GM23338 (cell line): ENCODE measurements at regions not wholly inside any gene's neighbourhood (a gene's known extent, or its start where the extent isn't known, plus 50 kb on each side); places are given as distances from the start of the nearest gene placed in this dataset.

Experiments
- ATAC-seq: fragments of 200-7000 bp; cut with Tn5 transposase; 3 replicates; pipeline ENCODE4 v1.9.1; 2020
- DNase-seq: peaks from one replicate; pipeline ENCODE4 v3.0.0-alpha.2; 2015; ENCODE audit warnings: low spot score
- H2AFZ ChIP-seq: fragments of 200-600 bp; sonication (generic); 2 replicates; pipeline ENCODE4 v1.8.0; 2016; ENCODE audit warnings: antibody characterized with exemption, mild to moderate bottlenecking, moderate library complexity
- H3F3A ChIP-seq: fragments of 200-600 bp; sonication (generic); replicated peaks from 2 replicates; pipeline ENCODE4 v1.8.0; 2017; ENCODE audit warnings: antibody characterized with exemption, mixed run types, low read depth
- H3K27ac ChIP-seq: fragments of 200-600 bp; sonication (generic); 2 replicates; pipeline ENCODE4 v1.6.1; 2016; ENCODE audit warnings: low read depth
- H3K27me3 ChIP-seq: fragments of 200-600 bp; sonication (generic); 2 replicates; pipeline ENCODE4 v1.8.0; 2016; ENCODE audit warnings: mild to moderate bottlenecking, mixed run types, moderate library complexity; ENCODE audit not compliant: insufficient read depth
- H3K36me3 ChIP-seq: fragments of 200-600 bp; sonication (generic); 2 replicates; pipeline ENCODE4 v1.8.0; 2016; ENCODE audit warnings: mild to moderate bottlenecking; ENCODE audit not compliant: insufficient read depth
- H3K4me1 ChIP-seq: fragments of 200-600 bp; sonication (generic); 2 replicates; pipeline ENCODE4 v1.8.0; 2016; ENCODE audit warnings: mild to moderate bottlenecking, moderate library complexity; ENCODE audit not compliant: insufficient read depth
- H3K4me2 ChIP-seq: fragments of 200-600 bp; sonication (generic); 2 replicates; pipeline ENCODE4 v1.7.1; 2017; ENCODE audit warnings: mixed run types
- H3K4me3 ChIP-seq: fragments of 200-600 bp; sonication (generic); 2 replicates; pipeline ENCODE4 v1.6.1; 2016; ENCODE audit warnings: mixed run types
- H3K79me2 ChIP-seq: fragments of 200-600 bp; sonication (generic); replicated peaks from 2 replicates; pipeline ENCODE4 v1.8.0; 2017; ENCODE audit warnings: mild to moderate bottlenecking; ENCODE audit not compliant: insufficient read depth
- H3K9me2 ChIP-seq: fragments of 200-600 bp; sonication (generic); 2 replicates; pipeline ENCODE4 v1.8.0; 2017; ENCODE audit not compliant: insufficient read depth
- H4K20me1 ChIP-seq: fragments of 200-600 bp; sonication (generic); replicated peaks from 2 replicates; pipeline ENCODE4 v1.8.0; 2017; ENCODE audit warnings: mild to moderate bottlenecking; ENCODE audit not compliant: insufficient read depth
- H3K27ac Mint-ChIP-seq: 2 replicates; pipeline ENCODE4 v1.8.0; 2020; ENCODE audit warnings: inconsistent platforms, mild to moderate bottlenecking, moderate library complexity, mixed read lengths
- H3K27me3 Mint-ChIP-seq: 3 replicates; pipeline ENCODE4 v1.8.0; 2022; ENCODE audit warnings: low read depth, mild to moderate bottlenecking, moderate library complexity, mixed read lengths, inconsistent platforms; ENCODE audit not compliant: insufficient read depth, poor library complexity
- H3K36me3 Mint-ChIP-seq: 3 replicates; pipeline ENCODE4 v1.8.0; 2021; ENCODE audit warnings: low read depth, mild to moderate bottlenecking, inconsistent platforms, moderate library complexity, mixed read lengths
- H3K4me1 Mint-ChIP-seq: 3 replicates; pipeline ENCODE4 v1.8.0; 2020; ENCODE audit warnings: mild to moderate bottlenecking, inconsistent platforms, mixed read lengths
- H3K4me3 Mint-ChIP-seq: 3 replicates; pipeline ENCODE4 v1.8.0; 2021; ENCODE audit warnings: moderate library complexity, mild to moderate bottlenecking, inconsistent platforms, mixed read lengths
- H3K9me3 Mint-ChIP-seq: 3 replicates; pipeline ENCODE4 v1.8.0; 2020; ENCODE audit warnings: moderate library complexity, mild to moderate bottlenecking, inconsistent platforms, mixed read lengths
- CREB1 ChIP-seq: fragments of 250-450 bp; sonication (Bioruptor Pico); IDR thresholded peaks from 2 replicates; pipeline ENCODE4 v1.5.0; 2020; ENCODE audit warnings: low read depth, mild to moderate bottlenecking, moderate library complexity
- EZH2phosphoT487 ChIP-seq: fragments of 200-600 bp; sonication (generic); IDR thresholded peaks from one replicate; pipeline ENCODE4 v1.8.1; 2018; ENCODE audit warnings: antibody characterized with exemption; ENCODE audit not compliant: unreplicated experiment
- POLR2AphosphoS5 ChIP-seq: IDR thresholded peaks from 2 replicates; pipeline ENCODE4 v1.6.1; 2016; ENCODE audit warnings: antibody characterized with exemption, low read depth
- REST ChIP-seq: IDR thresholded peaks from one replicate; pipeline ENCODE4 v1.6.1; 2018; ENCODE audit warnings: antibody characterized with exemption; ENCODE audit not compliant: unreplicated experiment
- STAT1 ChIP-seq: IDR thresholded peaks from one replicate; pipeline ENCODE4 v1.6.1; 2016; ENCODE audit warnings: antibody characterized with exemption; ENCODE audit not compliant: unreplicated experiment
- TF ChIP-seq, protein P1 (sequence below): fragments of 250-450 bp; sonication (Bioruptor Pico); IDR thresholded peaks from 2 replicates; pipeline ENCODE4 v1.5.0; 2020; ENCODE audit warnings: mild to moderate bottlenecking, moderate library complexity

DNA sequence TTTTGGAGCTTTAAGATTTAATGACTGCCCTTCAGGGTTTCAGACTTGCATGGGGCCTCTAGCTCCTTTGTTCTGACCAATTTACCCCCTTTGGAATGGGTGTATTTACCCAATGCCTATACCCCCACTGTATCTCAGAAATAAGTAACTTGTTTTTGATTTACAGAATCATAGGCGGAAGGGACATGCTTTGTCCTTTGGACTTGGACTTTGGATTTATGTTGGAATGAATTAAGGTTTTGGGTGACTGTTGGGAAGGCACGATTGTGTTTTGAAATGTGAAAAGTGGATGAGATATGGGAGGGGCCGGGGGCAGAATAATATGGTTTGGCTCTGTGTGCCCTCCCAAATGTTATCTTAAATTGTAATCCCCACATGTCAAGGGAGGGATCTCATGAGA lies 1824.7 kb downstream of the PCDH7 start (continued):
- TF ChIP-seq, protein P1, sequence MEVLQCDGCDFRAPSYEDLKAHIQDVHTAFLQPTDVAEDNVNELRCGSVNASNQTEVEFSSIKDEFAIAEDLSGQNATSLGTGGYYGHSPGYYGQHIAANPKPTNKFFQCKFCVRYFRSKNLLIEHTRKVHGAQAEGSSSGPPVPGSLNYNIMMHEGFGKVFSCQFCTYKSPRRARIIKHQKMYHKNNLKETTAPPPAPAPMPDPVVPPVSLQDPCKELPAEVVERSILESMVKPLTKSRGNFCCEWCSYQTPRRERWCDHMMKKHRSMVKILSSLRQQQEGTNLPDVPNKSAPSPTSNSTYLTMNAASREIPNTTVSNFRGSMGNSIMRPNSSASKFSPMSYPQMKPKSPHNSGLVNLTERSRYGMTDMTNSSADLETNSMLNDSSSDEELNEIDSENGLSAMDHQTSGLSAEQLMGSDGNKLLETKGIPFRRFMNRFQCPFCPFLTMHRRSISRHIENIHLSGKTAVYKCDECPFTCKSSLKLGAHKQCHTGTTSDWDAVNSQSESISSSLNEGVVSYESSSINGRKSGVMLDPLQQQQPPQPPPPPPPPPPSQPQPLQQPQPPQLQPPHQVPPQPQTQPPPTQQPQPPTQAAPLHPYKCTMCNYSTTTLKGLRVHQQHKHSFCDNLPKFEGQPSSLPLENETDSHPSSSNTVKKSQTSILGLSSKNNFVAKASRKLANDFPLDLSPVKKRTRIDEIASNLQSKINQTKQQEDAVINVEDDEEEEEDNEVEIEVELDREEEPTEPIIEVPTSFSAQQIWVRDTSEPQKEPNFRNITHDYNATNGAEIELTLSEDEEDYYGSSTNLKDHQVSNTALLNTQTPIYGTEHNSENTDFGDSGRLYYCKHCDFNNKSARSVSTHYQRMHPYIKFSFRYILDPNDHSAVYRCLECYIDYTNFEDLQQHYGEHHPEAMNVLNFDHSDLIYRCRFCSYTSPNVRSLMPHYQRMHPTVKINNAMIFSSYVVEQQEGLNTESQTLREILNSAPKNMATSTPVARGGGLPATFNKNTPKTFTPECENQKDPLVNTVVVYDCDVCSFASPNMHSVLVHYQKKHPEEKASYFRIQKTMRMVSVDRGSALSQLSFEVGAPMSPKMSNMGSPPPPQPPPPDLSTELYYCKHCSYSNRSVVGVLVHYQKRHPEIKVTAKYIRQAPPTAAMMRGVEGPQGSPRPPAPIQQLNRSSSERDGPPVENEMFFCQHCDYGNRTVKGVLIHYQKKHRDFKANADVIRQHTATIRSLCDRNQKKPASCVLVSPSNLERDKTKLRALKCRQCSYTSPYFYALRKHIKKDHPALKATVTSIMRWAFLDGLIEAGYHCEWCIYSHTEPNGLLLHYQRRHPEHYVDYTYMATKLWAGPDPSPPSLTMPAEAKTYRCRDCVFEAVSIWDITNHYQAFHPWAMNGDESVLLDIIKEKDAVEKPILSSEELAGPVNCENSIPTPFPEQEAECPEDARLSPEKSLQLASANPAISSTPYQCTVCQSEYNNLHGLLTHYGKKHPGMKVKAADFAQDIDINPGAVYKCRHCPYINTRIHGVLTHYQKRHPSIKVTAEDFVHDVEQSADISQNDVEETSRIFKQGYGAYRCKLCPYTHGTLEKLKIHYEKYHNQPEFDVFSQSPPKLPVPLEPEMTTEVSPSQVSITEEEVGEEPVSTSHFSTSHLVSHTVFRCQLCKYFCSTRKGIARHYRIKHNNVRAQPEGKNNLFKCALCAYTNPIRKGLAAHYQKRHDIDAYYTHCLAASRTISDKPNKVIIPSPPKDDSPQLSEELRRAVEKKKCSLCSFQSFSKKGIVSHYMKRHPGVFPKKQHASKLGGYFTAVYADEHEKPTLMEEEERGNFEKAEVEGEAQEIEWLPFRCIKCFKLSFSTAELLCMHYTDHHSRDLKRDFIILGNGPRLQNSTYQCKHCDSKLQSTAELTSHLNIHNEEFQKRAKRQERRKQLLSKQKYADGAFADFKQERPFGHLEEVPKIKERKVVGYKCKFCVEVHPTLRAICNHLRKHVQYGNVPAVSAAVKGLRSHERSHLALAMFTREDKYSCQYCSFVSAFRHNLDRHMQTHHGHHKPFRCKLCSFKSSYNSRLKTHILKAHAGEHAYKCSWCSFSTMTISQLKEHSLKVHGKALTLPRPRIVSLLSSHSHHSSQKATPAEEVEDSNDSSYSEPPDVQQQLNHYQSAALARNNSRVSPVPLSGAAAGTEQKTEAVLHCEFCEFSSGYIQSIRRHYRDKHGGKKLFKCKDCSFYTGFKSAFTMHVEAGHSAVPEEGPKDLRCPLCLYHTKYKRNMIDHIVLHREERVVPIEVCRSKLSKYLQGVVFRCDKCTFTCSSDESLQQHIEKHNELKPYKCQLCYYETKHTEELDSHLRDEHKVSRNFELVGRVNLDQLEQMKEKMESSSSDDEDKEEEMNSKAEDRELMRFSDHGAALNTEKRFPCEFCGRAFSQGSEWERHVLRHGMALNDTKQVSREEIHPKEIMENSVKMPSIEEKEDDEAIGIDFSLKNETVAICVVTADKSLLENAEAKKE (CRISPR knock-in tag) = no peak

DNA sequence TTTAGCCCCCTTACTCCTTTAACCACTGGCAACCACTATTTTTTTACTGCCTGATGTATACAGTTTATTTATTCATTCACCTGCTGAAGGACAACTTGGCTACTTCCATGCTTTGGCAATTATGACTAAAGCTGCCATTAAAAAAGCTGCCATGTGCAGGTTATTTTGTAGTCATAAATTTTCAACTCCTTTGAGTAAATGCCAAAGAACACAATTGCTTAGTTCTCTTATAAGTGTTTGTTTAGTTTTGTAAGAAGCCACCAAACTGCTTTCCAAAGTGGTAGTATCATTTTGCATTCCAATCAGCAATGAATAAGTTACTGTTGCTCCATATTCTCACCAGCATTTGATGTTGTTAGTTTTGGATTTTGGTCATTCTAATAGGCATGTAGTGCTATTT lies 1831.8 kb downstream of the PCDH7 start:
- Histone ChIP-seq H3K4me2 (no peak overlapping the region), H3K79me2 (no peaks in the 10 kb centered on the region), H3F3A (no peaks in the 10 kb centered on the region), H2AFZ (no peak overlapping the region), H3K27me3 (no peaks in the 10 kb centered on the region), H3K36me3 (no peaks in the 10 kb centered on the region), H3K9me2 (no peaks in the 10 kb centered on the region), H4K20me1 (no peaks in the 10 kb centered on the region), H3K4me3 (no peak overlapping the region), H3K4me1 (no peaks in the 10 kb centered on the region), H3K27ac (no peak overlapping the region)
- no peak for DNase-seq
- ATAC-seq = no peak
- H3K27ac Mint-ChIP-seq = no peak overlapping the region
- no peaks in the 10 kb centered on the region for H3K4me1 Mint-ChIP-seq
- H3K36me3 Mint-ChIP-seq = no peaks in the 10 kb centered on the region
- H3K4me3 Mint-ChIP-seq = no peak overlapping the region
- H3K9me3 Mint-ChIP-seq = no peaks in the 10 kb centered on the region
- no peak for TF ChIP-seq EZH2phosphoT487
- TF ChIP-seq REST = no peak
- TF ChIP-seq POLR2AphosphoS5 = no peak
- no peak for TF ChIP-seq CREB1 (CRISPR knock-in tag)
- no peak for TF ChIP-seq STAT1
- H3K27me3 Mint-ChIP-seq = peaks cover 4% of the 10 kb centered on the region
